Spleen (tissue), 7 donors: ENCODE measurements at regions not wholly inside any gene's neighbourhood (a gene's known extent, or its start where the extent isn't known, plus 50 kb on each side); places are given as distances from the start of the nearest gene placed in this dataset.
"Not testable (repeated sequence)": the region's sequence is repeated elsewhere in the genome, so short reads cannot be mapped to it uniquely, and the experiment has no call there.

ENCODE experiments used
- CTCF ChIP-seq, 11 experiments: fragments of 200-600 bp in 7 of 11; fragments of 450-650 bp in 4 of 11; sonication (generic) in 4 of 11; IDR thresholded peaks in 8 of 11; conservative IDR thresholded peaks in 3 of 11; 1 replicate in 7 of 11; 2 replicates in 4 of 11; pipeline versions ENCODE4 v1.4.0 to v1.8.0; 2016 to 2021; ENCODE audit warnings: antibody characterized with exemption in 11 of 11, inconsistent platforms in 4 of 11, mild to moderate bottlenecking in 1 of 11
- POLR2AphosphoS5 ChIP-seq, 3 donors: sonication (generic); formaldehyde crosslinking; IDR thresholded peaks; one replicate each; pipeline ENCODE4 v1.5.1; 2017; ENCODE audit warnings: antibody characterized with exemption in 3 of 3
- donor health status: DM: no; HTN: no; CAD: no; lungs with moderate emphysema.
- donor health status: DM: no; HTN: no; CAD: no.
- donor health status: DM: no; HTN: no; CAD: no.

DNA sequence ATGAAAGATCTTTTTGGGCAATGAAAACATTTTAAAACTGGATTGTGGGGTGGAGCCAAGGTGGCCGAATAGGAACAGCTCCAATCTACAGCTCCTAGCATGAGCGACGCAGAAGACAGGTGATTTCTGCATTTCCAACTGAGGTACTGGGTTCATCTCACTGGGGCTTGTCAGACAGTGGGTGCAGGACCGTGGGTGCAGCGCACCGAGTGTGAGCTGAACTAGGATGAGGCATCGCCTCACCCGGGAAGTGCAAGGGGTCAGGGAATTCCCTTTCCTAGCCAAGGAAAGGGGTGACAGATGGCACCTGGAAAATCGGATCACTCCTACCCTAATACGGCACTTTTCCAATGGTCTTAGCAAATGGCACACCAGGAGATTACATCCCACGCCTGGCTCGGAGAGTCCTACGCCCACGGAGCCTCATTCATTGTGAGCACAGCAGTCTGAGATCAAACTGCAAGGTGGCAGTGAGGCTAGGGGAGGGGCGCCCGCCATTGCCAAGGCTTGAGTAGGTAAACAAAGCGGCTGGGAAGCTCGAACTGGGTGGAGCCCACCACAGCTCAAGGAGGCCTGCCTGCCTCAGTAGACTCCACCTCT, 84.3 kb upstream of the FANCL start:
- not testable (repeated sequence) for TF ChIP-seq CTCF (IDR thresholded peaks at IDR 0.05 in 8 of 11, conservative IDR thresholded peaks at IDR 0.05 in 3 of 11); POLR2AphosphoS5 (IDR thresholded peaks at IDR 0.05)
